ENCODE measurements at regions not wholly inside any gene's neighbourhood (a gene's known extent, or its start where the extent isn't known, plus 50 kb on each side); places are given as distances from the start of the nearest gene placed in this dataset.

DNA sequence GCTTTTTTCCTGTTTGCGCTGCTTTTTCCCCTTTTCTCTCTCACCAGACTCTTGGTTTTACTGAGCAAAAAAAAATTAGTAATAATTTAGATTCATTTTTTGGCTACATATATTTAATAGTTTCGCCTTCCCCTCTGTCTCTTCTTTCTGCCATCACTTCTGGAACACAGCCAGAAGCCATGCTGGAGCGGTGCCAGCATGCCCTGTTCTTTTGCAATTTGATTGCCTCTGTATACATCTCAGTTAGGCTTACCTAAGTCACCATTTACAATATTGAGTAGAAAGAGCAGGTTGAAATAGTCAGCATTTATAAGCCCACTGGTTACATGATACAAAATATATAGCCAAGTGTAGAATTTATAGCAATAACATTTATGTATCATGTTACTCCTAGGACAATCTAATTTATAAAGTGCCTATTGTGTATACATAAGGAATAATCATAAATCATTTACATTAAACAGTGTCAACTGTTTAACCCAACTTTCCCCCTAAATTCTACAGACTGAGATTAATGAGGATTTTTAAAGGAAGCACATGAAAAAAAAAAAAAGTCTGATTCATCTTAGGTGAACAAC is 413.8 kb upstream of the SOX5 start:
- H3K4me2 ChIP-seq (ENCODE audit: low read depth, low read length, poor library complexity, severe bottlenecking) = no peak overlapping the region
- no peaks in the 10 kb centered on the region for H3K36me3 ChIP-seq (ENCODE audit: low read length)
- H3K79me2 ChIP-seq (ENCODE audit: insufficient read depth, low read length) = no peaks in the 10 kb centered on the region
- no peak overlapping the region for H3K4me3 ChIP-seq (ENCODE audit: insufficient read depth, low read length, poor library complexity, severe bottlenecking)
- no peaks in the 10 kb centered on the region for H3K27me3 ChIP-seq (ENCODE audit: low read length)
- no peak overlapping the region for H3K27ac ChIP-seq (ENCODE audit: low read depth, low read length)
- TF ChIP-seq EZH2phosphoT487 (conservative IDR thresholded peaks at IDR 0.05; ENCODE audit: low read length) = no peak
- TF ChIP-seq, protein P1, sequence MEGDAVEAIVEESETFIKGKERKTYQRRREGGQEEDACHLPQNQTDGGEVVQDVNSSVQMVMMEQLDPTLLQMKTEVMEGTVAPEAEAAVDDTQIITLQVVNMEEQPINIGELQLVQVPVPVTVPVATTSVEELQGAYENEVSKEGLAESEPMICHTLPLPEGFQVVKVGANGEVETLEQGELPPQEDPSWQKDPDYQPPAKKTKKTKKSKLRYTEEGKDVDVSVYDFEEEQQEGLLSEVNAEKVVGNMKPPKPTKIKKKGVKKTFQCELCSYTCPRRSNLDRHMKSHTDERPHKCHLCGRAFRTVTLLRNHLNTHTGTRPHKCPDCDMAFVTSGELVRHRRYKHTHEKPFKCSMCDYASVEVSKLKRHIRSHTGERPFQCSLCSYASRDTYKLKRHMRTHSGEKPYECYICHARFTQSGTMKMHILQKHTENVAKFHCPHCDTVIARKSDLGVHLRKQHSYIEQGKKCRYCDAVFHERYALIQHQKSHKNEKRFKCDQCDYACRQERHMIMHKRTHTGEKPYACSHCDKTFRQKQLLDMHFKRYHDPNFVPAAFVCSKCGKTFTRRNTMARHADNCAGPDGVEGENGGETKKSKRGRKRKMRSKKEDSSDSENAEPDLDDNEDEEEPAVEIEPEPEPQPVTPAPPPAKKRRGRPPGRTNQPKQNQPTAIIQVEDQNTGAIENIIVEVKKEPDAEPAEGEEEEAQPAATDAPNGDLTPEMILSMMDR (IDR thresholded peaks at IDR 0.05; ENCODE audit: insufficient read depth, low read length, poor library complexity, severe bottlenecking) = no peak
- H3K9ac ChIP-seq (ENCODE audit: low read length) = no peak overlapping the region
- no peaks in the 10 kb centered on the region for H3K9me3 ChIP-seq (ENCODE audit: insufficient read depth, low read length)
- H3K9me2 ChIP-seq (replicated peaks; ENCODE audit: insufficient read depth, low read length) = no peaks in the 10 kb centered on the region
- no peaks in the 10 kb centered on the region for H4K20me1 ChIP-seq (ENCODE audit: low read depth, low read length)
- no peak overlapping the region for H2AFZ ChIP-seq (ENCODE audit: low read depth, low read length, severe bottlenecking)
- no peaks in the 10 kb centered on the region for H3F3A ChIP-seq (ENCODE audit: insufficient read depth)

DNA sequence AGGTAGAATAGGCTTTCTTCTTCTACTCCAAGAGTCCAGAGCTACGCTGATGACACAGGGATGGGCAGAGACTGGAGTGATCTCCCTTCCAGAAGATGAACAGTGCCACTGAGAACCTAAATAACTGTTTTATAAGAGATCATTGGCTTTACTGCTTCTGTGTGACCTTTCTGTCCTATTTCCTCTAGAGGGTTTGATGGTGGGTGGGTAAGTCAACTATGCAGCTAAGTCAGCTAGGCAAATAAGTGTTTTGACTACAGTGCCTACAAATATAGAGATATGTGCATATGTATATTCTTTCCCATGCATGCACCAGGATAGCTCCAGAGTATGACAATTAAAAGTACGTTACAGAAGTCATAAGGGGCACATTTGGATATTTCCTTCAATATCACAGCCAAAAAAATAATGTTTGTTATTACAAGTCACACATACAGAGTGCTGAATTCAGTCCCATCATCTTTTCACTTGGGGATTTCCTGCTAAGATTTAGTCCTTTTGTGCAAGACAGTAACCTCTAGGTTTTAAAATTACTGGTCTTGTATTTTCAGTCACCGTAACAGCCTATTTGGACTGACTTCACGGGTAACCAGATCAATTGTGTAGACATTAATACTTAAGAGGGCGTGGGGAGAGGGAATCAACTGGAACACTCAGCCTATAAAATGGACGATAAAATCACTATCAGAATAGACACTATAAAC is 412.6 kb upstream of the SOX5 start:
- Histone ChIP-seq H3K9me2 (replicated peaks; ENCODE audit: insufficient read depth, low read length) (no peaks in the 10 kb centered on the region), H3K36me3 (ENCODE audit: low read length) (no peaks in the 10 kb centered on the region), H3K9ac (ENCODE audit: low read length) (no peak overlapping the region), H2AFZ (ENCODE audit: low read depth, low read length, severe bottlenecking) (no peak overlapping the region), H3K27me3 (ENCODE audit: low read length) (no peaks in the 10 kb centered on the region), H3F3A (ENCODE audit: insufficient read depth) (no peaks in the 10 kb centered on the region), H3K9me3 (ENCODE audit: insufficient read depth, low read length) (no peaks in the 10 kb centered on the region), H3K4me3 (ENCODE audit: insufficient read depth, low read length, poor library complexity, severe bottlenecking) (no peak overlapping the region), H3K4me2 (ENCODE audit: low read depth, low read length, poor library complexity, severe bottlenecking) (no peak overlapping the region), H4K20me1 (ENCODE audit: low read depth, low read length) (no peaks in the 10 kb centered on the region), H3K79me2 (ENCODE audit: insufficient read depth, low read length) (no peaks in the 10 kb centered on the region), H3K27ac (ENCODE audit: low read depth, low read length) (no peak overlapping the region)
- no peak for TF ChIP-seq EZH2phosphoT487 (conservative IDR thresholded peaks at IDR 0.05; ENCODE audit: low read length)
- TF ChIP-seq, protein P1 (IDR thresholded peaks at IDR 0.05; ENCODE audit: insufficient read depth, low read length, poor library complexity, severe bottlenecking) = no peak

DNA sequence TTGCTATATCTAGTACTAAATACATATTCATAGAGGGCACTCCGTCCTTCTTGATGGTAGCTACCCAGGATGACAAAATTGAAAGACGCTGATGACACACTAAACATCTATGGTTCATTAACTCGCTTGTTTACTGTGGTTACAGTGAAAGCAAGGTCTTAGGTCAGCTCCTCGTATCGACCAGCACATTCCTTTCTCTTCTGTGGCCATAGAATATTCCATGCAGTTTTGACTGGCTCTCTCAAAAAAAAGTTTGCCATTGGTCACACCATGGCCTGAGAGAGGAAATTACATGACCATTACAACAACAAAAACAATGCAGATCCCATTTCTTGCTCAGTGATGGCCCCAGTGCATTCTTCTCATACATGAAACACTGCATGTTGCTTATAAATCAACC is 411.4 kb upstream of the SOX5 start:
- TF ChIP-seq, protein P1 (IDR thresholded peaks at IDR 0.05; ENCODE audit: insufficient read depth, low read length, poor library complexity, severe bottlenecking) = no peak
- no peak for TF ChIP-seq EZH2phosphoT487 (conservative IDR thresholded peaks at IDR 0.05; ENCODE audit: low read length)
- no peaks in the 10 kb centered on the region for H3K79me2 ChIP-seq (ENCODE audit: insufficient read depth, low read length)
- no peaks in the 10 kb centered on the region for H3K27me3 ChIP-seq (ENCODE audit: low read length)
- H3K4me2 ChIP-seq (ENCODE audit: low read depth, low read length, poor library complexity, severe bottlenecking) = no peak overlapping the region
- no peaks in the 10 kb centered on the region for H3K36me3 ChIP-seq (ENCODE audit: low read length)
- no peaks in the 10 kb centered on the region for H3F3A ChIP-seq (ENCODE audit: insufficient read depth)
- no peaks in the 10 kb centered on the region for H3K9me2 ChIP-seq (replicated peaks; ENCODE audit: insufficient read depth, low read length)
- no peak overlapping the region for H3K27ac ChIP-seq (ENCODE audit: low read depth, low read length)
- H3K4me3 ChIP-seq (ENCODE audit: insufficient read depth, low read length, poor library complexity, severe bottlenecking) = no peak overlapping the region
- no peak overlapping the region for H3K9ac ChIP-seq (ENCODE audit: low read length)
- no peaks in the 10 kb centered on the region for H3K9me3 ChIP-seq (ENCODE audit: insufficient read depth, low read length)
- no peaks in the 10 kb centered on the region for H4K20me1 ChIP-seq (ENCODE audit: low read depth, low read length)
- H2AFZ ChIP-seq (ENCODE audit: low read depth, low read length, severe bottlenecking) = no peak overlapping the region
